T47D (cell line): ENCODE measurements at regions not wholly inside any gene's neighbourhood (a gene's known extent, or its start where the extent isn't known, plus 50 kb on each side); places are given as distances from the start of the nearest gene placed in this dataset.
"Not testable (repeated sequence)": the region's sequence is repeated elsewhere in the genome, so short reads cannot be mapped to it uniquely, and the experiment has no call there.

Experiments
- DNase-seq, 2 experiments: peaks; one replicate each; pipeline versions ENCODE4 v3.0.0 to v3.0.0-alpha.2; 2011 to 2012; ENCODE audit warnings: low read depth in 1 of 2, low spot score in 1 of 2
- JUND ChIP-seq: IDR thresholded peaks from 2 replicates; pipeline ENCODE4 v1.6.1; 2012; ENCODE audit warnings: low read depth
- in situ Hi-C: cut with HindIII; loops from 2 replicates; pipeline ENCODE4 v1.10.0; 2016; ENCODE audit warnings: low sequenced_read_pairs, low pct_unique_long_range_greater_than_20kb

DNA sequence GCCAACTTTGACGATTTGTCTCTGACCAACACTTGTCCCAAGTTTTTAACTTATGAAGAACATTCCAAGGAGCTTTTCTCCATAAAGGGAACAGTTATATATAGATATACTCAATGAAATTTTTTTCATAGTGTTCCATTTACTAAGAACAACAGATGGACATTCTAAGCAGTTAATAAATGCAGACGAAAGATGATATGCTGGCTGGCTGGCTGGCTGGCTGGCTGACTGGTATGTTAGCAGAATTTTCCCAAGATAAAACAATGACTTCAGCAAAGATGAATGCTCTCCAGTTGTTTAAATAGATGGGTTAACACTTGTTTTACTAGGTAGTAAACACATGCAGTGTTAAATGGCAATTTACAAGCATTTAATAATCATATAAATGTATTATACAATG lies 62.2 kb downstream of the SPANXN3 start:
- in situ Hi-C loops: no loop called here
- no peak for DNase-seq

GRCh38 chrX:143437439-143437838 lies 79.8 kb downstream of the SPANXN3 start:
- DNase-seq: peak in 1 of 2 experiments; percentile 37
- TF ChIP-seq JUND: no peak

More for the DNA sequence above, 62.2 kb downstream of the SPANXN3 start:
- no peak for TF ChIP-seq JUND

DNA sequence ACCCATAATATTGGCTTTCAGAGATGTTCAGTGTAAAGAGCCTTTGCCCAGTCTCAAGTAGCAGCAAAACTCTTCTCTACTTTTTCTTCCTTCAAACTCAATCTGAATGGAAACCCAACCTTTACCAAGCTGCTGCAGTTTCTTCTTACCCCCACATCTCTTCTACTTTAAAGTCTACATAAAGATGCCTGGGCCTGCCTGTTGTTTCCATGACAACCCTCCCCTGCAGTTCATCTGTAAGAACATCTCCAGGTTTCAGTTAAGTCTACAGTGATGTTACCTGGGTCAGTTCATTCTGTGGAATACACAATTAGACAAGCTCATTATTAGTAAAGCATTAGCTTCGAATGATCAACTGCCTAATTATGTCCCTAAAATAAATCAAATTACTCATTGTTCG lies 81.4 kb downstream of the SPANXN3 start:
- no peak for DNase-seq
- no peak for TF ChIP-seq JUND
- in situ Hi-C loops: no loop called here

More at GRCh38 chrX:143437439-143437838, 79.8 kb downstream of the SPANXN3 start:
- in situ Hi-C loops: no loop called here

GRCh38 chrX:143429811-143430210 lies 87.5 kb downstream of the SPANXN3 start:
- TF ChIP-seq JUND: no peak
- in situ Hi-C loops: no loop called here
- DNase-seq: no peak

DNA sequence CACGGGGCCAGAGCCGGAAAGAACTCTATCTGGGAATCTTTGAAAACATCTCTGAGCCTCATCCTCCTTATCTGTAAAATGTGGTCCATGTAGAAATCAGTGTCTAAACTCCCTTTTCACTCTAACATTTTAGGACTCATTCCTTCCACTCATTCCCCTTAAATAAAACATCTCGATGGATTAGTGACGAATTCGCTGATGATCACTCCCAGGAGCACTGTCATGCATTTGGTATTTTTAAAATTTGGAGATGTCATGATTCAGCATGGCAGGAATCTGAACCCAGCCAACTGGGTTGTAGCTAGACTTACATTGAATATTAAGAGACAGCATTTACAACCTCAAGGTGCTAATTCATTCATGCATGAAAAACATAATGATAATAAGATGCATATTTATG lies 88.1 kb downstream of the SPANXN3 start:
- no peak for DNase-seq
- TF ChIP-seq JUND: no peak
- in situ Hi-C loops: no loop called here

DNA sequence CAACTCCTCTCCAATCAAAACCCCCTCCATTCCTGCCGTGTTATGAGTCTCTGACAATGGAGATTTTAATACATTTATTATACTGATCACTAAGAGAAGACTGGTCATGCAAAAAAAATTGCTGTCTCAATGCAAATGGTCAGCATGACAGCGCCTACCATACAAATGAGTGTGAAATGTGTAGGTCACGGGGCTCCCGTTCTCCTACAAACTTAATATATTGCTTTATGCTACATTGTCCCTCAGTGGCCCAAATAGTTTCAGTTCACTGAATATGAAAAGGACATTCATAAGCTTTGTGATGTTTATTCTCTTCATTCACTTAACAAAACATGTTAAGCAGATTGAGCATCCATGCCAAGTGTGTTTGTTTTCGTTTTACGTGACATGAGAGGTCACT lies 116.1 kb downstream of the SPANXN3 start:
- TF ChIP-seq JUND: no peak
- DNase-seq: no peak
- in situ Hi-C loops: no loop called here

DNA sequence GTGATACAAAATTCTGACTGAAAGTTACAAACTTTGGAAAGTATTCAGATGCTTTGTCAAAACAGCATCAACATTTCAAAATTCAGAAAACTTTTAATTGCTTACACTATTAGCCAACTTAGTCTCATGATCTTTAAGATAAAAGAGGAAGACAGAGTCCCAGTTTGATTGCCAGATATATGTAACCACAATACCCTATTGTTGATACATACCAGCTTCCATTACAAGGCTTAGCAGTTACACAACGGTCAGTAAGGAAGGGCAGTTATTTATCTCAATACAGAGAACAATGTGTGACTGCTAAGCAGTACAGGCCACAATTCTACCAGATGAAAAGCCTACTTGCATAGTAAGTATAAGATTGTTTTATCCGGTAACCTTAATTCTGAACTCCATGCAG lies 138.4 kb downstream of the SPANXN3 start:
- no peak for DNase-seq
- TF ChIP-seq JUND: no peak
- in situ Hi-C loops: no loop called here

- TF ChIP-seq JUND: no peak
- in situ Hi-C loops: no loop called here
- DNase-seq: no peak
Observed at GRCh38 chrX:143363419-143363818, 153.9 kb downstream of the SPANXN3 start.

GRCh38 chrX:143340190-143340589 lies 177.1 kb downstream of the SPANXN3 start:
- no peak for DNase-seq
- in situ Hi-C loops: no loop called here
- no peak for TF ChIP-seq JUND

DNA sequence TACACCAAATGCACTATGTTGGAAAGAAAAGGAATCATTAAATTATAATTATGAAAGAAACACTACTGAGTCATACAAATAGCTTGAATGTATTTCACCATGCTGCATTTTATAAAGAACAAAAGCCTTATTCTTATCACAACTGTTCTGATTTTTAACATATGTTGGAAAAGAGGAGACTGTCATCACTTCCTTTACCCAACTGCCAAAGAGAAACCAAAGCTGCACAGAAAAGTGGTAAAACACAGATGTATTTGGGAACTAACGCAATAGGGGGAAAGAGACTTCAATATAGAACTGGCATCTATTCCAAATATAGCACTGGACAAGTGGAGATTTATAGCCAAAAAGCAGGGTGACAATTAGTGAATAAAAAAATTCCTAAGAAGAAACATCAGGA lies 181.0 kb downstream of the SPANXN3 start:
- in situ Hi-C loops: no loop called here
- TF ChIP-seq JUND: no peak
- DNase-seq: no peak

DNA sequence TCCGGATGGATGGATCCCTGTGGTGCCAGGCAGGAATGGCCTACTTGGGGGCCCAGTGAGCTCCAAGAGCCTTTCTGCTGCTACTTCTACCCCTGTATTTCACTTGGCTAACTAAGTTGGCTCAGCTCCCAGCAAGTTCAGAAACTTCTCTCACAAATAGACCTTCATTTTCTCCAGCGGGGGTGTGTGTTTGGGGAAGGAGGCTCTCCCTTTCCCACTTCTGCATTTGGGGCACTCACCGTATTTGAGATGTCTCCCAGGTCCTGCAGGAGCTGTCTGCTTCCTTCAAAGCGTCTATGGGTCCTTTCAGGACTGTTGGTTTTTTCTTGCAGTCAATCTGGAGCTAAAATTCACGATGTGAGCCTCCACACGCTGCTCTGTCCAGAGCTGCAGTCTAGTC lies 197.7 kb downstream of the SPANXN3 start:
- no peak for TF ChIP-seq JUND
- in situ Hi-C loops: no loop called here
- DNase-seq: no peak

DNA sequence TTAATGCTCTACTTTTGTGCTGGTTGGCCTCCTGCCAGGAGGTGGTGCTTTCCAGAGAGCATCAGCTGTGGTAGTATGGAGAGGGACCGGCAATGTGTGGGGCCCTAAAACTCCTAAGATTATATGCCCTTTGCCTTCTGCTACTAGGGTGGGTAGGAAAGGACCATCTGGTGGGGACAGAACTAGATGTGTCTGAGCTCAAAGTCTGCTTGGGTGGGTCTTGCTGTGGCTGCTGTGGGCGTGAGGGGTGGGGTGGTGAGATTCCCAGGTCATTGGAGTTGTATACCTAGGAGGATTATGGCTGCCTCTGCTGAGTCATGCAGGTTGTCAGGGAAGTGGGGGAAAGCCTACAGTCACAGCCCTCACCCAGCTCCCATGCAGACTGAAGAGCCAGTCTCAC lies 198.4 kb downstream of the SPANXN3 start:
- DNase-seq, in situ Hi-C loops: not testable (repeated sequence)

DNA sequence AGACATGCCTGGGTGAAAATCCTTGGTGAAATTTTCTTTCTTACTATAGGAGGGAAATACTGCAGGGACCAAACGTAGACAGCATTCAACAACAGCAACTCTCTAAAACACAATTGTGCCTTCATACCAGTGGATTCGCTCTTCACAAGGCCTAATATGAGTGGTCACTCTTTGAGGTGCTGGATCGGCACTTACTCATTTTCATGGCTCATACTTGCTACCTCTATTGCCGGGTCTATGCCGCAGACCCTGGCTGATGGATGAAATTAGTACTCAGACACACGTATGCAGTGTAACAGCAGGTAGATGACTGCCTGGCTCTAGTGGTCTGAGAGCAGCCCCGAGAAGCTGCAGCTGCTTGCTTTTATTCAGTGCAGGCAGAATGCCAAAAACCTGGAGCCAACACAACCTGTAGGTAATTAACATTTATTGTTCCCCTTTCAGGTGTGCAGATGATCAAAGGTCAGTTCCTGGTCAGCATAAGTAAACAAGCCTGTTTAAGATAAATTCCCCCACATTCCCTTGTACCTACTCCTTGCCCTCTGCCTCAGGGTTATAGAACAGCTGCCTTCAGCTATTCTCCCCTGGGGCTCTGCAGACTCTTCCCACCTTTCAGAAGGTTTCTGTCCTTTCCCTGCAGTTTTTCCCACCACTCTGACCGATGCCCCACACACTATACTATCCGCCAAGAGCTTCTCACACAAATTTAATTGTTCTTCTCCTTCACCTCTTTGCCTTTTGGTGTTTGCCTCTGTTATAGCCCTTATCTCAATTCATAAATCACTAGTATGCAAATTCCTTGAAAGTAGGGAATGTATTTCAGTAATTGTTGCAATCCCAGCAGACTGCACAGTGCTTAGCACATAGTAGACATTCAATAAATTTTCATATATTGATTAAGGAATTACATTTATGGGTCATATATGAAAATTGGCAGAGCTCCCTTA lies 210.0 kb downstream of the SPANXN3 start:
- no peak for TF ChIP-seq JUND
- in situ Hi-C loops: no loop called here

GRCh38 chrX:143304518-143304917 lies 212.8 kb downstream of the SPANXN3 start:
- TF ChIP-seq JUND: no peak
- in situ Hi-C loops: no loop called here
- no peak for DNase-seq

More for the DNA sequence above, 210.0 kb downstream of the SPANXN3 start:
- no peak for DNase-seq
